ENCODE measurements at regions not wholly inside any gene's neighbourhood (a gene's known extent, or its start where the extent isn't known, plus 50 kb on each side); places are given as distances from the start of the nearest gene placed in this dataset.

DNA sequence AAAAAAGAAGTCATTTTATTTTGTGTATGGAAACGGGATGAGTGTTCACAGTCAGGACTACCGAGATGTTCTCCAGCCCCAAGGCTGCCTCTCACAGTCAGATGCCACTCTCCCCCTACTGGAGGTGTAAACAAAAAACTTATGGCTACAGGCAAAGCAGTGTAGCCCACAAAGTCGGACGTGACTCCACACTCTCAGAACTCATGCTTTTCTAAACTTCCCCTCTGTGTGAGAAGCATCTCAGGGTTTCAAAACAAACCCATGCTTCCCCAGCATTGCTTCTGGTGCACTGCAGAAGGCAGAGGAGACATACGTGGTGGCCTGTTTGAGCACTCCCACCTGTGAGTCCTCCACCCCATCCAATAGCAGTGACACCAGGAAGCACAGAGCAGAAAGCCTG is 580.3 kb downstream of the BNC2 start (continued):
- no peak for TF ChIP-seq MAX (CRISPR knock-in tag; IDR thresholded peaks at IDR 0.05)
- TF ChIP-seq CBFB (CRISPR knock-in tag; IDR thresholded peaks at IDR 0.05; ENCODE audit: low read depth) = no peak
- no peak for TF ChIP-seq SOX15 (CRISPR knock-in tag; IDR thresholded peaks at IDR 0.05)

DNA sequence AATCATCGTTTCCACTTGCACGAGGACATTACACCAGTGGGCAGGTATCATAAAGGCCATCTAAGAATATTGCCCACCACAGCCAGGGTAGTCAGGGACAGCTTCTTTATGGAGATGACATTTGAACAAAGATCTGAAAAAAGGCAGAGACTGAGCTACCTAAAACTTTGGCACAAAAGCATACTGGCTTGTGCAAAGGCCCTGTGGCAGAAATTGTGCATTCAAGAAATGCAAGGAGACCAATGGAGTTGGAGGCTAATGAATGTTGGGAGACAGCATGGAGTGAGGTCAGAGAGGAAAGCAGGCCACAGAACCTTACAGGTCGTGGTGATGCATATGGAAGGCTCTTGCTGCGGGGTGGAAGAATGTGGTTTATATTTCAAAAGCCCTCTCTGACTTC is 578.5 kb downstream of the BNC2 start:
- Mint-ChIP-seq H3K27me3 (ENCODE audit: low read depth) (no peaks in the 10 kb centered on the region), H3K4me1 (peaks cover 4% of the 10 kb centered on the region), H3K4me3 (no peak overlapping the region), H3K9me3 (peaks cover 18% of the 10 kb centered on the region), H3K27ac (no peak overlapping the region), H3K36me3 (no peaks in the 10 kb centered on the region)
- no peak for ATAC-seq
- DNase-seq (ENCODE audit: low spot score) = no peak
- ChIA-PET POLR2A (no interaction called here), CTCF (no interaction called here)
- TF ChIP-seq ATF1 (CRISPR knock-in tag; IDR thresholded peaks at IDR 0.05) (no peak), MXD4 (CRISPR knock-in tag; IDR thresholded peaks at IDR 0.05; ENCODE audit: borderline replicate concordance) (no peak), ZNF121 (CRISPR knock-in tag; IDR thresholded peaks at IDR 0.05) (no peak), USF2 (CRISPR knock-in tag; IDR thresholded peaks at IDR 0.05) (no peak), KAT7 (CRISPR knock-in tag; IDR thresholded peaks at IDR 0.05; ENCODE audit: borderline replicate concordance) (no peak), AR (CRISPR knock-in tag; IDR thresholded peaks at IDR 0.05) (no peak), PRDM15 (CRISPR knock-in tag; IDR thresholded peaks at IDR 0.05) (no peak), FOXP4 (CRISPR knock-in tag; IDR thresholded peaks at IDR 0.05) (no peak), ETV6 (CRISPR knock-in tag; IDR thresholded peaks at IDR 0.05) (no peak), SOX15 (CRISPR knock-in tag; IDR thresholded peaks at IDR 0.05) (no peak), FOXJ3 (CRISPR knock-in tag; IDR thresholded peaks at IDR 0.05; ENCODE audit: borderline replicate concordance) (no peak), CREB1 (CRISPR knock-in tag; IDR thresholded peaks at IDR 0.05) (no peak), GABPB1 (CRISPR knock-in tag; IDR thresholded peaks at IDR 0.05) (no peak)
- TF ChIP-seq, protein P1, sequence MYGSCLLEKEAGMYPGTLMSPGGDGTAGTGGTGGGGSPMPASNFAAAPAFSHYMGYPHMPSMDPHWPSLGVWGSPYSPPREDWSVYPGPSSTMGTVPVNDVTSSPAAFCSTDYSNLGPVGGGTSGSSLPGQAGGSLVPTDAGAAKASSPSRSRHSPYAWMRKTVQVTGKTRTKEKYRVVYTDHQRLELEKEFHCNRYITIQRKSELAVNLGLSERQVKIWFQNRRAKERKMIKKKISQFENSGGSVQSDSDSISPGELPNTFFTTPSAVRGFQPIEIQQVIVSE (CRISPR knock-in tag; IDR thresholded peaks at IDR 0.05; ENCODE audit: borderline replicate concordance) = no peak
- TF ChIP-seq, protein P2, sequence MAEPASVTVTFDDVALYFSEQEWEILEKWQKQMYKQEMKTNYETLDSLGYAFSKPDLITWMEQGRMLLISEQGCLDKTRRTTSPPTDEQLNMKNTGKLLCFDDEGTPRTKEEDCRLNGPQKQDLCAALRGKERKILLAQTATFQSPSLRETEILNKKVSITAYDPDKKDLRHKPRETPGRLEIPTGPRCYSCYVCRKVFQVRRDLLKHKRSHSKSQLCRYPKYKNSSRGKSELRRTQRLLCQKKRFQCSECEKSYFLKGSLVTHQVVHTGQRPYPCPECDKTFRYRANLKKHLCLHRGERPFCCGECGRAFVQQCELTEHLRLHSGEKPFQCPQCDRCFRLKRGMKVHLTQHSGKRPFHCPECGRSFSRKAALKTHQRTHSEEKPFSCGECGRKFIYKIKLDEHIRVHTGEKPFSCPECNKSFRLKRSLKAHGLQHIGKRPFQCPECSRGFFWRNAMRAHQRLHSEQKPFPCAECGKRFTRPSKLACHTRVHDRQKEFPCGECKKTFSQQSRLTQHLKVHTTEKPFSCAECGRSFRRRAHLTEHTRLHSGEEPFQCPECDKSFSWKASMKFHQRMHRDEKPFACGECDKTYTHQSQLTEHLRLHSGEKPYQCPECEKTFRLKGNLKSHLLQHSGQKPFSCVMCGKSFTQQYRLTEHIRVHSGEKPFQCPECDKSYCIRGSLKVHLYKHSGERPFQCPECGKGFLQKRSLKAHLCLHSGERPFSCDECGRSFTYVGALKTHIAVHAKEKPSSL (CRISPR knock-in tag; conservative IDR thresholded peaks at IDR 0.05) = no peak
- TF ChIP-seq, protein P3, sequence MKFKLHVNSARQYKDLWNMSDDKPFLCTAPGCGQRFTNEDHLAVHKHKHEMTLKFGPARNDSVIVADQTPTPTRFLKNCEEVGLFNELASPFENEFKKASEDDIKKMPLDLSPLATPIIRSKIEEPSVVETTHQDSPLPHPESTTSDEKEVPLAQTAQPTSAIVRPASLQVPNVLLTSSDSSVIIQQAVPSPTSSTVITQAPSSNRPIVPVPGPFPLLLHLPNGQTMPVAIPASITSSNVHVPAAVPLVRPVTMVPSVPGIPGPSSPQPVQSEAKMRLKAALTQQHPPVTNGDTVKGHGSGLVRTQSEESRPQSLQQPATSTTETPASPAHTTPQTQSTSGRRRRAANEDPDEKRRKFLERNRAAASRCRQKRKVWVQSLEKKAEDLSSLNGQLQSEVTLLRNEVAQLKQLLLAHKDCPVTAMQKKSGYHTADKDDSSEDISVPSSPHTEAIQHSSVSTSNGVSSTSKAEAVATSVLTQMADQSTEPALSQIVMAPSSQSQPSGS (CRISPR knock-in tag; IDR thresholded peaks at IDR 0.05; ENCODE audit: borderline replicate concordance, low read depth) = no peak
- TF ChIP-seq, protein P4, sequence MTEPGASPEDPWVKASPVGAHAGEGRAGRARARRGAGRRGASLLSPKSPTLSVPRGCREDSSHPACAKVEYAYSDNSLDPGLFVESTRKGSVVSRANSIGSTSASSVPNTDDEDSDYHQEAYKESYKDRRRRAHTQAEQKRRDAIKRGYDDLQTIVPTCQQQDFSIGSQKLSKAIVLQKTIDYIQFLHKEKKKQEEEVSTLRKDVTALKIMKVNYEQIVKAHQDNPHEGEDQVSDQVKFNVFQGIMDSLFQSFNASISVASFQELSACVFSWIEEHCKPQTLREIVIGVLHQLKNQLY (CRISPR knock-in tag; IDR thresholded peaks at IDR 0.05) = no peak
- TF ChIP-seq, protein P5, sequence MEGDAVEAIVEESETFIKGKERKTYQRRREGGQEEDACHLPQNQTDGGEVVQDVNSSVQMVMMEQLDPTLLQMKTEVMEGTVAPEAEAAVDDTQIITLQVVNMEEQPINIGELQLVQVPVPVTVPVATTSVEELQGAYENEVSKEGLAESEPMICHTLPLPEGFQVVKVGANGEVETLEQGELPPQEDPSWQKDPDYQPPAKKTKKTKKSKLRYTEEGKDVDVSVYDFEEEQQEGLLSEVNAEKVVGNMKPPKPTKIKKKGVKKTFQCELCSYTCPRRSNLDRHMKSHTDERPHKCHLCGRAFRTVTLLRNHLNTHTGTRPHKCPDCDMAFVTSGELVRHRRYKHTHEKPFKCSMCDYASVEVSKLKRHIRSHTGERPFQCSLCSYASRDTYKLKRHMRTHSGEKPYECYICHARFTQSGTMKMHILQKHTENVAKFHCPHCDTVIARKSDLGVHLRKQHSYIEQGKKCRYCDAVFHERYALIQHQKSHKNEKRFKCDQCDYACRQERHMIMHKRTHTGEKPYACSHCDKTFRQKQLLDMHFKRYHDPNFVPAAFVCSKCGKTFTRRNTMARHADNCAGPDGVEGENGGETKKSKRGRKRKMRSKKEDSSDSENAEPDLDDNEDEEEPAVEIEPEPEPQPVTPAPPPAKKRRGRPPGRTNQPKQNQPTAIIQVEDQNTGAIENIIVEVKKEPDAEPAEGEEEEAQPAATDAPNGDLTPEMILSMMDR (IDR thresholded peaks at IDR 0.05) = no peak
